HepG2 (cell line): ENCODE measurements at regions not wholly inside any gene's neighbourhood (a gene's known extent, or its start where the extent isn't known, plus 50 kb on each side); places are given as distances from the start of the nearest gene placed in this dataset.

ENCODE experiments used
- MXI1 ChIP-seq: IDR thresholded peaks from 3 replicates; pipeline ENCODE4 v1.6.1; 2012; ENCODE audit warnings: low read depth, low read length, inconsistent platforms, borderline replicate concordance
- POLR2A ChIP-seq, 2 experiments: IDR thresholded peaks; 2 replicates each; pipeline ENCODE4 v1.6.1; 2011; ENCODE audit warnings: low read depth in 2 of 2, low read length in 2 of 2, mild to moderate bottlenecking in 1 of 2, moderate library complexity in 1 of 2; ENCODE audit not compliant: insufficient read depth in 1 of 2
- ZFP41 ChIP-seq: sonication (generic); formaldehyde crosslinking; IDR thresholded peaks from 2 replicates; pipeline ENCODE4 v1.4.0; 2020; ENCODE audit warnings: mild to moderate bottlenecking, missing genetic modification reagents, borderline replicate concordance
- TF ChIP-seq, protein P1 (sequence below): sonication (generic); formaldehyde crosslinking; IDR thresholded peaks from 2 replicates; pipeline ENCODE4 v1.4.0; 2020; ENCODE audit warnings: missing genetic modification reagents; ENCODE audit errors: not compliant biosample characterization
- TF ChIP-seq, protein P2 (sequence below): sonication (generic); formaldehyde crosslinking; IDR thresholded peaks from 2 replicates; pipeline ENCODE4 v1.5.0; 2020; ENCODE audit warnings: mild to moderate bottlenecking, missing genetic modification reagents, borderline replicate concordance

DNA sequence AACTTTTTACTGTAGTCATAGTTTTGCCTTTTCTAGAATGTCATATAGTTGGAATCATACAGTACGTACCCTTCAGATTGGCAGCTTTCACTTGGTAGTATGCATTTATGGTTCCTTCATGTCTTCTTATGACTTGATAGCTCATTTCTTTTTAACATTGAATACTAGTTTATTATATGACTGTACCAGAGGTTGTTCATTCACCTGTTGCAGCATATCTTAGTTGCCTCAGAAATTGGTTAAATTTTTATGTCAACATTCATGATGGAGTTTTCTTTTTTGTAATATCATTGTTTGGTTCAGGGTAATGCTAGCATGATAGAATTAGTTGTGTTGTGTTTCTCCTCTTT lies 94.8 kb upstream of the CDK13 start:
- no peak for TF ChIP-seq MXI1
- TF ChIP-seq, protein P1, sequence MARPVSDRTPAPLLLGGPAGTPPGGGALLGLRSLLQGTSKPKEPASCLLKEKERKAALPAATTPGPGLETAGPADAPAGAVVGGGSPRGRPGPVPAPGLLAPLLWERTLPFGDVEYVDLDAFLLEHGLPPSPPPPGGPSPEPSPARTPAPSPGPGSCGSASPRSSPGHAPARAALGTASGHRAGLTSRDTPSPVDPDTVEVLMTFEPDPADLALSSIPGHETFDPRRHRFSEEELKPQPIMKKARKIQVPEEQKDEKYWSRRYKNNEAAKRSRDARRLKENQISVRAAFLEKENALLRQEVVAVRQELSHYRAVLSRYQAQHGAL: no peak
- TF ChIP-seq, protein P2, sequence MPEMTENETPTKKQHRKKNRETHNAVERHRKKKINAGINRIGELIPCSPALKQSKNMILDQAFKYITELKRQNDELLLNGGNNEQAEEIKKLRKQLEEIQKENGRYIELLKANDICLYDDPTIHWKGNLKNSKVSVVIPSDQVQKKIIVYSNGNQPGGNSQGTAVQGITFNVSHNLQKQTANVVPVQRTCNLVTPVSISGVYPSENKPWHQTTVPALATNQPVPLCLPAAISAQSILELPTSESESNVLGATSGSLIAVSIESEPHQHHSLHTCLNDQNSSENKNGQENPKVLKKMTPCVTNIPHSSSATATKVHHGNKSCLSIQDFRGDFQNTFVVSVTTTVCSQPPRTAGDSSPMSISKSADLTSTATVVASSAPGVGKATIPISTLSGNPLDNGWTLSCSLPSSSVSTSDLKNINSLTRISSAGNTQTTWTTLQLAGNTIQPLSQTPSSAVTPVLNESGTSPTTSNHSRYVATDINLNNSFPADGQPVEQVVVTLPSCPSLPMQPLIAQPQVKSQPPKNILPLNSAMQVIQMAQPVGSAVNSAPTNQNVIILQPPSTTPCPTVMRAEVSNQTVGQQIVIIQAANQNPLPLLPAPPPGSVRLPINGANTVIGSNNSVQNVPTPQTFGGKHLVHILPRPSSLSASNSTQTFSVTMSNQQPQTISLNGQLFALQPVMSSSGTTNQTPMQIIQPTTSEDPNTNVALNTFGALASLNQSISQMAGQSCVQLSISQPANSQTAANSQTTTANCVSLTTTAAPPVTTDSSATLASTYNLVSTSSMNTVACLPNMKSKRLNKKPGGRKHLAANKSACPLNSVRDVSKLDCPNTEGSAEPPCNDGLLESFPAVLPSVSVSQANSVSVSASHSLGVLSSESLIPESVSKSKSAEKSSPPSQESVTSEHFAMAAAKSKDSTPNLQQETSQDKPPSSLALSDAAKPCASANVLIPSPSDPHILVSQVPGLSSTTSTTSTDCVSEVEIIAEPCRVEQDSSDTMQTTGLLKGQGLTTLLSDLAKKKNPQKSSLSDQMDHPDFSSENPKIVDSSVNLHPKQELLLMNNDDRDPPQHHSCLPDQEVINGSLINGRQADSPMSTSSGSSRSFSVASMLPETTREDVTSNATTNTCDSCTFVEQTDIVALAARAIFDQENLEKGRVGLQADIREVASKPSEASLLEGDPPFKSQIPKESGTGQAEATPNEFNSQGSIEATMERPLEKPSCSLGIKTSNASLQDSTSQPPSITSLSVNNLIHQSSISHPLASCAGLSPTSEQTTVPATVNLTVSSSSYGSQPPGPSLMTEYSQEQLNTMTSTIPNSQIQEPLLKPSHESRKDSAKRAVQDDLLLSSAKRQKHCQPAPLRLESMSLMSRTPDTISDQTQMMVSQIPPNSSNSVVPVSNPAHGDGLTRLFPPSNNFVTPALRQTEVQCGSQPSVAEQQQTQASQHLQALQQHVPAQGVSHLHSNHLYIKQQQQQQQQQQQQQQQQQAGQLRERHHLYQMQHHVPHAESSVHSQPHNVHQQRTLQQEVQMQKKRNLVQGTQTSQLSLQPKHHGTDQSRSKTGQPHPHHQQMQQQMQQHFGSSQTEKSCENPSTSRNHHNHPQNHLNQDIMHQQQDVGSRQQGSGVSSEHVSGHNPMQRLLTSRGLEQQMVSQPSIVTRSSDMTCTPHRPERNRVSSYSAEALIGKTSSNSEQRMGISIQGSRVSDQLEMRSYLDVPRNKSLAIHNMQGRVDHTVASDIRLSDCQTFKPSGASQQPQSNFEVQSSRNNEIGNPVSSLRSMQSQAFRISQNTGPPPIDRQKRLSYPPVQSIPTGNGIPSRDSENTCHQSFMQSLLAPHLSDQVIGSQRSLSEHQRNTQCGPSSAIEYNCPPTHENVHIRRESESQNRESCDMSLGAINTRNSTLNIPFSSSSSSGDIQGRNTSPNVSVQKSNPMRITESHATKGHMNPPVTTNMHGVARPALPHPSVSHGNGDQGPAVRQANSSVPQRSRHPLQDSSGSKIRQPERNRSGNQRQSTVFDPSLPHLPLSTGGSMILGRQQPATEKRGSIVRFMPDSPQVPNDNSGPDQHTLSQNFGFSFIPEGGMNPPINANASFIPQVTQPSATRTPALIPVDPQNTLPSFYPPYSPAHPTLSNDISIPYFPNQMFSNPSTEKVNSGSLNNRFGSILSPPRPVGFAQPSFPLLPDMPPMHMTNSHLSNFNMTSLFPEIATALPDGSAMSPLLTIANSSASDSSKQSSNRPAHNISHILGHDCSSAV (CRISPR knock-in tag): no peak
- TF ChIP-seq POLR2A (IDR thresholded peaks at IDR 0.05; ENCODE audit: insufficient read depth in 1 of 2, low read depth in 2 of 2, low read length in 2 of 2): no peak
- TF ChIP-seq ZFP41 (CRISPR knock-in tag): no peak
